Upper lobe of left lung (tissue), 4 donors: ENCODE measurements at regions not wholly inside any gene's neighbourhood (a gene's known extent, or its start where the extent isn't known, plus 50 kb on each side); places are given as distances from the start of the nearest gene placed in this dataset.

ENCODE experiments used
- EP300 ChIP-seq, 4 donors: sonication (generic); formaldehyde crosslinking; IDR thresholded peaks; one replicate each; pipeline ENCODE4 v1.5.1; 2017; ENCODE audit warnings: antibody characterized with exemption in 4 of 4, control low read depth in 2 of 4
- POLR2A ChIP-seq, 4 donors: fragments of 450-650 bp; IDR thresholded peaks; one replicate each; pipeline ENCODE4 v1.5.1; 2016 to 2017; ENCODE audit warnings: antibody characterized with exemption in 4 of 4, mild to moderate bottlenecking in 2 of 4
- POLR2AphosphoS5 ChIP-seq, 2 donors: sonication (generic); formaldehyde crosslinking; IDR thresholded peaks; one replicate each; pipeline ENCODE4 v1.5.1; 2017; ENCODE audit warnings: antibody characterized with exemption in 2 of 2
- TF ChIP-seq, protein P1 (sequence below), 6 experiments: fragments of 450-650 bp in 4 of 6; fragments of 200-600 bp in 2 of 6; sonication (generic) in 2 of 6; IDR thresholded peaks; one replicate each; pipeline ENCODE4 v1.5.1; 2016 to 2019; ENCODE audit warnings: antibody characterized with exemption in 6 of 6

- TF ChIP-seq, protein P1, sequence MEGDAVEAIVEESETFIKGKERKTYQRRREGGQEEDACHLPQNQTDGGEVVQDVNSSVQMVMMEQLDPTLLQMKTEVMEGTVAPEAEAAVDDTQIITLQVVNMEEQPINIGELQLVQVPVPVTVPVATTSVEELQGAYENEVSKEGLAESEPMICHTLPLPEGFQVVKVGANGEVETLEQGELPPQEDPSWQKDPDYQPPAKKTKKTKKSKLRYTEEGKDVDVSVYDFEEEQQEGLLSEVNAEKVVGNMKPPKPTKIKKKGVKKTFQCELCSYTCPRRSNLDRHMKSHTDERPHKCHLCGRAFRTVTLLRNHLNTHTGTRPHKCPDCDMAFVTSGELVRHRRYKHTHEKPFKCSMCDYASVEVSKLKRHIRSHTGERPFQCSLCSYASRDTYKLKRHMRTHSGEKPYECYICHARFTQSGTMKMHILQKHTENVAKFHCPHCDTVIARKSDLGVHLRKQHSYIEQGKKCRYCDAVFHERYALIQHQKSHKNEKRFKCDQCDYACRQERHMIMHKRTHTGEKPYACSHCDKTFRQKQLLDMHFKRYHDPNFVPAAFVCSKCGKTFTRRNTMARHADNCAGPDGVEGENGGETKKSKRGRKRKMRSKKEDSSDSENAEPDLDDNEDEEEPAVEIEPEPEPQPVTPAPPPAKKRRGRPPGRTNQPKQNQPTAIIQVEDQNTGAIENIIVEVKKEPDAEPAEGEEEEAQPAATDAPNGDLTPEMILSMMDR (IDR thresholded peaks at IDR 0.05): no peak
- TF ChIP-seq POLR2A (IDR thresholded peaks at IDR 0.05) (no peak), POLR2AphosphoS5 (IDR thresholded peaks at IDR 0.05) (no peak), EP300 (IDR thresholded peaks at IDR 0.05) (no peak)
Observed at GRCh38 chr18:6486313-6486712, 71.6 kb upstream of the L3MBTL4 start.
